A204.1 (cell line): ENCODE measurements at regions not wholly inside any gene's neighbourhood (a gene's known extent, or its start where the extent isn't known, plus 50 kb on each side); places are given as distances from the start of the nearest gene placed in this dataset.
A peak's percentile ranks its signal among the peaks of the same experiment; 100 is the strongest.

ENCODE experiments used
- FAIRE-seq: peaks from 2 replicates; lab custom pipeline; 2012; peaks lifted over from hg19 to GRCh38; lab: Jason Lieb, UNC

- FAIRE-seq = peak; percentile 97
These were observed 162.8 kb downstream of the FBXO8 start for GRCh38 chr4:174120446-174121295.

- peak; percentile 16 for FAIRE-seq
These were observed 163.6 kb downstream of the FBXO8 start for GRCh38 chr4:174119830-174120229.

- FAIRE-seq = peak; percentile 96
These were observed 164.4 kb downstream of the FBXO8 start for GRCh38 chr4:174119051-174119450.

GRCh38 chr4:174118171-174118570, 165.3 kb downstream of the FBXO8 start:
- FAIRE-seq = no peak

- peak; percentile 97 for FAIRE-seq
These were observed 166.0 kb downstream of the FBXO8 start for GRCh38 chr4:174117445-174117844.

GRCh38 chr4:174116021-174116420, 167.4 kb downstream of the FBXO8 start:
- FAIRE-seq = peak; percentile 16

GRCh38 chr4:174111422-174111821, 172.0 kb downstream of the FBXO8 start:
- no peak for FAIRE-seq

GRCh38 chr4:174110180-174110579, 173.3 kb downstream of the FBXO8 start:
- no peak for FAIRE-seq

GRCh38 chr4:174107746-174108354, 175.6 kb downstream of the FBXO8 start:
- FAIRE-seq = no peak

- FAIRE-seq = no peak
These were observed 178.3 kb downstream of the FBXO8 start for GRCh38 chr4:174105202-174105601.

- FAIRE-seq = no peak
These were observed 182.6 kb downstream of the FBXO8 start for GRCh38 chr4:174100910-174101309.

GRCh38 chr4:174099712-174100111, 183.8 kb downstream of the FBXO8 start:
- no peak for FAIRE-seq

GRCh38 chr4:174096999-174097398, 186.5 kb downstream of the FBXO8 start:
- FAIRE-seq = no peak

GRCh38 chr4:174096456-174096855, 187.0 kb downstream of the FBXO8 start:
- no peak for FAIRE-seq

- peak; percentile 65 for FAIRE-seq
These were observed 192.3 kb downstream of the FBXO8 start for GRCh38 chr4:174091130-174091529.

GRCh38 chr4:174089711-174090110, 193.8 kb downstream of the FBXO8 start:
- no peak for FAIRE-seq

GRCh38 chr4:174088795-174089194, 194.7 kb downstream of the FBXO8 start:
- FAIRE-seq = no peak

- FAIRE-seq = no peak
These were observed 196.4 kb downstream of the FBXO8 start for GRCh38 chr4:174086829-174087799.

GRCh38 chr4:174084981-174085380, 198.5 kb downstream of the FBXO8 start:
- no peak for FAIRE-seq

- FAIRE-seq = no peak
These were observed 198.9 kb downstream of the FBXO8 start for GRCh38 chr4:174084542-174084941.

- no peak for FAIRE-seq
These were observed 203.1 kb downstream of the FBXO8 start for GRCh38 chr4:174080361-174080760.

- no peak for FAIRE-seq
These were observed 211.9 kb downstream of the FBXO8 start for GRCh38 chr4:174071595-174071994.
